ENCODE measurements at regions not wholly inside any gene's neighbourhood (a gene's known extent, or its start where the extent isn't known, plus 50 kb on each side); places are given as distances from the start of the nearest gene placed in this dataset.

- DNase-seq (ENCODE audit: low read depth in 2 of 2) = peak; percentile 95
Measured at GRCh38 chr11:122235615-122236014, 119.6 kb upstream of the BLID start.

GRCh38 chr11:122234780-122235179, 118.8 kb upstream of the BLID start:
- DNase-seq (ENCODE audit: low read depth in 2 of 2) = no peak

GRCh38 chr11:122234257-122234656, 118.2 kb upstream of the BLID start:
- no peak for DNase-seq (ENCODE audit: low read depth in 2 of 2)

- no peak for DNase-seq (ENCODE audit: low read depth in 2 of 2)
Measured at GRCh38 chr11:122232985-122233384, 117.0 kb upstream of the BLID start.

GRCh38 chr11:122230385-122230755, 114.4 kb upstream of the BLID start:
- DNase-seq (ENCODE audit: low read depth in 2 of 2) = peak in 1 of 2 experiments; percentile 68

- no peak for DNase-seq (ENCODE audit: low read depth in 2 of 2)
Measured at GRCh38 chr11:122229481-122230384, 113.7 kb upstream of the BLID start.

GRCh38 chr11:122229078-122229477, 113.1 kb upstream of the BLID start:
- DNase-seq (ENCODE audit: low read depth in 2 of 2) = peak; percentile 98

GRCh38 chr11:122226810-122227379, 110.9 kb upstream of the BLID start:
- DNase-seq (ENCODE audit: low read depth in 2 of 2) = peak; percentile 99

- no peak for DNase-seq (ENCODE audit: low read depth in 2 of 2)
Measured at GRCh38 chr11:122224867-122225266, 108.9 kb upstream of the BLID start.

- no peak for DNase-seq (ENCODE audit: low read depth in 2 of 2)
Measured at GRCh38 chr11:122220321-122220720, 104.3 kb upstream of the BLID start.

GRCh38 chr11:122219791-122220190, 103.8 kb upstream of the BLID start:
- no peak for DNase-seq (ENCODE audit: low read depth in 2 of 2)

GRCh38 chr11:122215244-122215992, 99.4 kb upstream of the BLID start:
- DNase-seq (ENCODE audit: low read depth in 2 of 2) = peak; percentile 67 to 68

- DNase-seq (ENCODE audit: low read depth in 2 of 2) = no peak
Measured at GRCh38 chr11:122214567-122214966, 98.6 kb upstream of the BLID start.

- no peak for DNase-seq (ENCODE audit: low read depth in 2 of 2)
Measured at GRCh38 chr11:122214080-122214479, 98.1 kb upstream of the BLID start.

- no peak for DNase-seq (ENCODE audit: low read depth in 2 of 2)
Measured at GRCh38 chr11:122213171-122213570, 97.2 kb upstream of the BLID start.

GRCh38 chr11:122210367-122210997, 94.5 kb upstream of the BLID start:
- DNase-seq (ENCODE audit: low read depth in 2 of 2) = no peak

GRCh38 chr11:122209619-122210366, 93.8 kb upstream of the BLID start:
- no peak for DNase-seq (ENCODE audit: low read depth in 2 of 2)

GRCh38 chr11:122207921-122208764, 92.1 kb upstream of the BLID start:
- DNase-seq (ENCODE audit: low read depth in 2 of 2) = no peak

GRCh38 chr11:122207505-122207904, 91.5 kb upstream of the BLID start:
- no peak for DNase-seq (ENCODE audit: low read depth in 2 of 2)

GRCh38 chr11:122205036-122205435, 89.0 kb upstream of the BLID start:
- DNase-seq (ENCODE audit: low read depth in 2 of 2) = no peak

All from fibroblast of skin of left quadriceps (primary cell).